HFFc6 (cell line): ENCODE measurements at regions not wholly inside any gene's neighbourhood (a gene's known extent, or its start where the extent isn't known, plus 50 kb on each side); places are given as distances from the start of the nearest gene placed in this dataset.

Experiments
- DNase-seq: peaks from one replicate; pipeline ENCODE4 v3.0.0-alpha.2; 2018
- H3K27ac Mint-ChIP-seq: 2 replicates; pipeline ENCODE4 v1.8.0; 2020; ENCODE audit warnings: mild to moderate bottlenecking, mixed read lengths
- H3K27me3 Mint-ChIP-seq: 2 replicates; pipeline ENCODE4 v1.8.0; 2021; ENCODE audit warnings: mild to moderate bottlenecking, moderate library complexity, mixed read lengths; ENCODE audit not compliant: insufficient read depth
- H3K36me3 Mint-ChIP-seq: 2 replicates; pipeline ENCODE4 v1.8.0; 2021; ENCODE audit warnings: low read depth, mixed read lengths
- H3K4me1 Mint-ChIP-seq: 2 replicates; pipeline ENCODE4 v1.8.0; 2020; ENCODE audit warnings: low read depth, mixed read lengths
- H3K4me3 Mint-ChIP-seq: 2 replicates; pipeline ENCODE4 v1.8.0; 2020; ENCODE audit warnings: mild to moderate bottlenecking, moderate library complexity, mixed read lengths
- H3K9me3 Mint-ChIP-seq: 2 replicates; pipeline ENCODE4 v1.8.0; 2020; ENCODE audit warnings: mild to moderate bottlenecking, mixed read lengths
- CTCF ChIP-seq: fragments of 200-600 bp; sonication (generic); IDR thresholded peaks from 2 replicates; pipeline ENCODE4 v1.5.0; 2021; ENCODE audit warnings: antibody characterized with exemption, mild to moderate bottlenecking

- H3K27me3 Mint-ChIP-seq, result no peaks in the 10 kb centered on the region; the same call in 1 of the 2 replicates
- no peak overlapping the region for H3K4me3 Mint-ChIP-seq
- no peaks in the 10 kb centered on the region for H3K9me3 Mint-ChIP-seq
- TF ChIP-seq CTCF, result no peak
- no peak for DNase-seq
- no peaks in the 10 kb centered on the region for H3K36me3 Mint-ChIP-seq
- H3K4me1 Mint-ChIP-seq, result peaks cover 5% of the 10 kb centered on the region; the same call in 1 of the 2 replicates
- no peak overlapping the region for H3K27ac Mint-ChIP-seq
These were observed 623.6 kb upstream of the TENM3 start for GRCh38 chr4:181619651-181620050.

- peak; percentile 48 for DNase-seq
- Mint-ChIP-seq H3K4me3 (peak overlapping the region; percentile 3; the same call in 1 of the 2 replicates), H3K9me3 (no peaks in the 10 kb centered on the region), H3K27ac (peak overlapping the region; percentile 70), H3K36me3 (no peaks in the 10 kb centered on the region), H3K4me1 (peaks cover 22% of the 10 kb centered on the region), H3K27me3 (no peaks in the 10 kb centered on the region; the same call in 1 of the 2 replicates)
- no peak for TF ChIP-seq CTCF
These were observed 605.8 kb upstream of the TENM3 start for GRCh38 chr4:181637186-181638105.

DNA sequence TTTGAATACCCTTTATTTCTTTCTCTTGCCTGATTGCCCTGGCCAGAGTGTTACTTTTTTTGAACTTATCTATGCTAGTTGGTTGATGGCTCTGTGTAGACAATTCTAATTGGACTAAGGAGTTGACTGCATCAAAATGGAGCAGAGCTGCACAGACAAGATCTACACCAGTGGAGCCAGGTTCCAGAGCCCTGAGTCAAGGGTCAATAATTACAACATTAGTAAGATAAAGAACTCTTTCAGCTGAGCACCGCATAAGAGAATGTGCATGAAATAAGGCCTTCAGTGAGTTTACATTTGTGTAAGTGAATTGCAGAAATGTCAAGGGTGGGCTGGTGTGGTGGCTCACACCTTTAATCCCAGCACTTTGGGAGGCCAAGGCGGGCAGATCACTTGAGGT lies 599.7 kb upstream of the TENM3 start:
- Mint-ChIP-seq H3K4me3 (no peak overlapping the region), H3K36me3 (no peaks in the 10 kb centered on the region), H3K4me1 (peaks cover 39% of the 10 kb centered on the region), H3K9me3 (peaks cover 11% of the 10 kb centered on the region; the same call in 1 of the 2 replicates), H3K27me3 (no peaks in the 10 kb centered on the region), H3K27ac (no peak overlapping the region)
- no peak for TF ChIP-seq CTCF
- DNase-seq, result no peak

DNA sequence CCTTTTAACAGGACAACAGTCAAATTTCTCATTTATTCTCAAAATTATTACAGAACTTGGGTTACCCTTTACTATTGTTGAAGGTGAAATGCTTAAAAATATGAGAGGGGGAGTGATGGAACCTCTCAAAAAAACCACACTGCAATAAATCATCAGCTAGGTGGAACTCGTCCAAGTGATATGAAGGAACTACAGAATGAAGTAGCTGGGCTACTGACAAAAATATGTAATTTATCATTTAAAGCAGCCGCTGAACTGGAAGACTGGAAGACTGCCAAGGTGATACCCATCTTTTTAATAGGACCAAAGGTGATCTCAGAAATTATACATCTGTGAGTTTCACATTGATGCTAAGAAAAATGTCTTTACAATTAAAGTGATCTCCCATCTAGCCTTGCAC lies 597.7 kb upstream of the TENM3 start:
- H3K4me1 Mint-ChIP-seq, result peaks cover 49% of the 10 kb centered on the region
- H3K4me3 Mint-ChIP-seq, result no peak overlapping the region
- no peaks in the 10 kb centered on the region for H3K27me3 Mint-ChIP-seq
- H3K9me3 Mint-ChIP-seq, result peaks cover 11% of the 10 kb centered on the region; the same call in 1 of the 2 replicates
- H3K27ac Mint-ChIP-seq, result no peak overlapping the region
- 0 out of 2 replicates have a peak, but pooled peaks cover 6% of the 10 kb centered on the region for H3K36me3 Mint-ChIP-seq
- TF ChIP-seq CTCF, result no peak
- no peak for DNase-seq

GRCh38 chr4:181646864-181647263 lies 596.3 kb upstream of the TENM3 start:
- H3K36me3 Mint-ChIP-seq, result 0 out of 2 replicates have a peak, but pooled peaks cover 6% of the 10 kb centered on the region
- no peaks in the 10 kb centered on the region for H3K27me3 Mint-ChIP-seq
- H3K9me3 Mint-ChIP-seq, result peaks cover 11% of the 10 kb centered on the region; the same call in 1 of the 2 replicates
- peaks cover 54% of the 10 kb centered on the region for H3K4me1 Mint-ChIP-seq
- DNase-seq, result peak; percentile 38
- H3K4me3 Mint-ChIP-seq, result peak overlapping the region; percentile 87
- no peak for TF ChIP-seq CTCF
- peak overlapping the region; percentile 86; the same call in 1 of the 2 replicates for H3K27ac Mint-ChIP-seq
